PFSK-1 (cell line): ENCODE measurements at regions not wholly inside any gene's neighbourhood (a gene's known extent, or its start where the extent isn't known, plus 50 kb on each side); places are given as distances from the start of the nearest gene placed in this dataset.

Experiments
- FOXP2 ChIP-seq: optimal IDR thresholded peaks from 2 replicates; pipeline ENCODE3; 2011; ENCODE audit warnings: borderline replicate concordance, control low read depth, inconsistent platforms; ENCODE audit not compliant: insufficient read depth; ENCODE audit errors: extremely low read length, extremely low read depth
- POLR2AphosphoS5 ChIP-seq: IDR thresholded peaks from 2 replicates; pipeline ENCODE4 v1.6.1; 2012; ENCODE audit warnings: low read depth, mild to moderate bottlenecking, control low read depth, low read length, moderate library complexity
- SIN3A ChIP-seq: IDR thresholded peaks from 2 replicates; pipeline ENCODE4 v1.6.1; 2012; ENCODE audit warnings: mild to moderate bottlenecking, low read length, moderate library complexity, borderline replicate concordance; ENCODE audit not compliant: insufficient read depth
- TAF1 ChIP-seq: IDR thresholded peaks from 2 replicates; pipeline ENCODE4 v1.6.1; 2012; ENCODE audit warnings: low read length, control low read depth, borderline replicate concordance; ENCODE audit not compliant: insufficient read depth
- TF ChIP-seq, protein P1 (sequence below), 2 experiments: IDR thresholded peaks; 2 replicates each; pipeline versions ENCODE4 v1.6.1 to v1.8.0; 2011 to 2012; ENCODE audit warnings: low read depth in 2 of 2, low read length in 2 of 2, control low read depth in 1 of 2, inconsistent platforms in 1 of 2, mild to moderate bottlenecking in 1 of 2, moderate library complexity in 1 of 2; ENCODE audit not compliant: insufficient read depth in 1 of 2

GRCh38 chr10:46223626-46224413 is 63.0 kb upstream of the ANTXRL start:
- no peak for TF ChIP-seq TAF1
- no peak for TF ChIP-seq POLR2AphosphoS5
- no peak for TF ChIP-seq SIN3A
- TF ChIP-seq, protein P1, sequence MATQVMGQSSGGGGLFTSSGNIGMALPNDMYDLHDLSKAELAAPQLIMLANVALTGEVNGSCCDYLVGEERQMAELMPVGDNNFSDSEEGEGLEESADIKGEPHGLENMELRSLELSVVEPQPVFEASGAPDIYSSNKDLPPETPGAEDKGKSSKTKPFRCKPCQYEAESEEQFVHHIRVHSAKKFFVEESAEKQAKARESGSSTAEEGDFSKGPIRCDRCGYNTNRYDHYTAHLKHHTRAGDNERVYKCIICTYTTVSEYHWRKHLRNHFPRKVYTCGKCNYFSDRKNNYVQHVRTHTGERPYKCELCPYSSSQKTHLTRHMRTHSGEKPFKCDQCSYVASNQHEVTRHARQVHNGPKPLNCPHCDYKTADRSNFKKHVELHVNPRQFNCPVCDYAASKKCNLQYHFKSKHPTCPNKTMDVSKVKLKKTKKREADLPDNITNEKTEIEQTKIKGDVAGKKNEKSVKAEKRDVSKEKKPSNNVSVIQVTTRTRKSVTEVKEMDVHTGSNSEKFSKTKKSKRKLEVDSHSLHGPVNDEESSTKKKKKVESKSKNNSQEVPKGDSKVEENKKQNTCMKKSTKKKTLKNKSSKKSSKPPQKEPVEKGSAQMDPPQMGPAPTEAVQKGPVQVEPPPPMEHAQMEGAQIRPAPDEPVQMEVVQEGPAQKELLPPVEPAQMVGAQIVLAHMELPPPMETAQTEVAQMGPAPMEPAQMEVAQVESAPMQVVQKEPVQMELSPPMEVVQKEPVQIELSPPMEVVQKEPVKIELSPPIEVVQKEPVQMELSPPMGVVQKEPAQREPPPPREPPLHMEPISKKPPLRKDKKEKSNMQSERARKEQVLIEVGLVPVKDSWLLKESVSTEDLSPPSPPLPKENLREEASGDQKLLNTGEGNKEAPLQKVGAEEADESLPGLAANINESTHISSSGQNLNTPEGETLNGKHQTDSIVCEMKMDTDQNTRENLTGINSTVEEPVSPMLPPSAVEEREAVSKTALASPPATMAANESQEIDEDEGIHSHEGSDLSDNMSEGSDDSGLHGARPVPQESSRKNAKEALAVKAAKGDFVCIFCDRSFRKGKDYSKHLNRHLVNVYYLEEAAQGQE (IDR thresholded peaks at IDR 0.05; ENCODE audit: insufficient read depth in 1 of 2, low read depth in 2 of 2, low read length in 2 of 2) = no peak
- TF ChIP-seq FOXP2 = no peak
